Stimulated activated naive CD4-positive, alpha-beta T cell (primary cell): ENCODE measurements at regions not wholly inside any gene's neighbourhood (a gene's known extent, or its start where the extent isn't known, plus 50 kb on each side); places are given as distances from the start of the nearest gene placed in this dataset.
"Not testable (repeated sequence)": the region's sequence is repeated elsewhere in the genome, so short reads cannot be mapped to it uniquely, and the experiment has no call there.

Source experiments
- DNase-seq, 6 experiments: peaks; one replicate each; lab custom pipeline; 2025; lab: John Stamatoyannopoulos, UW

DNA sequence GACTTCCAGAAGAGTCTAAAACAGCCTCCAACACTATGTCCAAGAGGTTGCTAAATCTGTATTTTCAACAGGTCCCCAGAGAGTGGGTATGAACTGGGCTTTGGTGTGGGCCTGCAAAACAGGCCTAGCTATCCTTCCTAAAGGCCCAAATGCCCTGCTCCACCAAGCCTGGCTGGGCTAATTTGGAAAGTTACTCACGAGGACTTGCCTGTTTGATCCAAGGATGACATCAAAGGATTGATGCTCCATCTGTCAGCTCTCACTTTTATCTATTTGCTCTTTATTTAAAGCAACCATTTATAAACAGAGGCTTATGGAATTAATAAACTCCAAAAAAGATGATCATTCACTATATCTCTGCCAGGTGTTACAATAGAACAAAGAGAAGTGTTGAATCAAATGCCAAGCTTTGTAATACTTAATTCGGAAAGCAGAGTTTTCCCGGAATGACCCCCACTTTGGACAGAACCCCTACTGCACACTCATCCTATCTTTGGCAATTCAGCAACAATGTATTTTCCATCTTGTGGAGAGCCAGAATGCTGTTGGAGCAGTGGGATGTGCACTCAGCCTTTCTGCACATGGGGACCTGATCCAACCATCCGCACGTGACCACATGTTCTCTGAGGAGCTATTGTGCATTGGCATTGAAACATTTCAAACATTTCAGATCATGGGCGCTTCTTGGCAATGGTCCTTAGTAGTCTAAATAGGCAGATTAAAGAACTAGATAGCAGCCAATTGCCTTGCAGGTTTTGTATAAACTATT, 163.3 kb upstream of the THBS1 start:
- DNase-seq, result no peak

DNA sequence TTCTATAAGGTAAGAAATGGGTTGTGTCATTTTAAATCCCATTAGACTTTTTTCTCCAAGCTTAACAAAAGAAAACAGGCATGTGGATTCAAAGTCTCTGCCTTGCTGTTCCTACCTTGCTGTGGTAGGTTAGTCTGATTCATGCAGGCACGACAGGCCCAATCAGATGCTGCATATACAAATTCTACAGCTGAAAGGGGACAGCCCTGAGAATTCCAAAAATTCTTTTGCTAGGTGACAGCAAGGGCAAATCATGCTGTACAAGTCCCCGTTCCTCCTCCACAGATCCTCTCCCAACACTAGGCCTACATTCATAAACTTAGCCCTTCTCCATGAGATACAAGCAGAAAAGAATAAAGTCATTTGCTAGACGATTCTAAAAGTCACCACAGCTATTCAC, 161.2 kb upstream of the THBS1 start:
- no peak for DNase-seq

DNA sequence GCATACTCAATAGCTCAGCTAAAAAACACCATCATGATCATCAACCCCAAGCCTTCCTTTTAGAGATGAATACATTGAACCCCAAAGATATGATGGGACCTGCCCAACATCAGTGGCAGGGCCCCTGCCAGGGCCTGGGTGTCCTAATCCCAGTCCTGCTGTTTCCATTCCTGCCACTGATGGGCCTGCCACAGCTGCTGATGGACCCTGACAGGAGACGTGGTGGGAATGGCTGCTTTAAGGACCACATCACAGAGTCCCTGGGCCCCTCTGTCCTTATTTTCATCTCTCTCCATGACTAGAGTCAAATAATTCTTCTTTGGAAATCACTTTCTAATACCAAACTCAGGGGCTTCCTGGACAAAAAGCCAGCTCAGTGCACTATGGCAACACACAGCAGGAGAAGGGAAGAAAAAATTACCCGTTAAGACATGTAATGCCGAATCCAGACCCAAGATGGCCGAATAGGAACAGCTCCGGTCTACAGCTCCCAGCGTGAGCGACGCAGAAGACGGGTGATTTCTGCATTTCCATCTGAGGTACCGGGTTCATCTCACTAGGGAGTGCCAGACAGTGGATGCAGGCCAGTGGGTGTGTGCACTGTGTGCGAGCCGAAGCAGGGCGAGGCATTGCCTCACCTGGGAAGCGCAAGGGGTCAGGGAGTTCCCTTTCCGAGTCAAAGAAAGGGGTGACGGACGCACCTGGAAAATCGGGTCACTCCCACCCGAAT, 160.6 kb upstream of the THBS1 start:
- DNase-seq, result not testable (repeated sequence)

DNA sequence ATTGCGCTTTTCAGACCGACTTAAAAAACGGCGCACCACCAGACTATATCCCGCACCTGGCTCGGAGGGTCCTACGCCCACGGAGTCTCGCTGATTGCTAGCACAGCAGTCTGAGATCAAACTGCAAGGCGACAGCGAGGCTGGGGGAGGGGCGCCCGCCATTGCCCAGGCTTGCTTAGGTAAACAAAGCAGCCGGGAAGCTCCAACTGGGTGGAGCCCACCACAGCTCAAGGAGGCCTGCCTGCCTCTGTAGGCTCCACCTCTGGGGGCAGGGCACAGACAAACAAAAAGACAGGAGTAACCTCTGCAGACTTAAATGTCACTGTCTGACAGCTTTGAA, 160.1 kb upstream of the THBS1 start:
- not testable (repeated sequence) for DNase-seq

DNA sequence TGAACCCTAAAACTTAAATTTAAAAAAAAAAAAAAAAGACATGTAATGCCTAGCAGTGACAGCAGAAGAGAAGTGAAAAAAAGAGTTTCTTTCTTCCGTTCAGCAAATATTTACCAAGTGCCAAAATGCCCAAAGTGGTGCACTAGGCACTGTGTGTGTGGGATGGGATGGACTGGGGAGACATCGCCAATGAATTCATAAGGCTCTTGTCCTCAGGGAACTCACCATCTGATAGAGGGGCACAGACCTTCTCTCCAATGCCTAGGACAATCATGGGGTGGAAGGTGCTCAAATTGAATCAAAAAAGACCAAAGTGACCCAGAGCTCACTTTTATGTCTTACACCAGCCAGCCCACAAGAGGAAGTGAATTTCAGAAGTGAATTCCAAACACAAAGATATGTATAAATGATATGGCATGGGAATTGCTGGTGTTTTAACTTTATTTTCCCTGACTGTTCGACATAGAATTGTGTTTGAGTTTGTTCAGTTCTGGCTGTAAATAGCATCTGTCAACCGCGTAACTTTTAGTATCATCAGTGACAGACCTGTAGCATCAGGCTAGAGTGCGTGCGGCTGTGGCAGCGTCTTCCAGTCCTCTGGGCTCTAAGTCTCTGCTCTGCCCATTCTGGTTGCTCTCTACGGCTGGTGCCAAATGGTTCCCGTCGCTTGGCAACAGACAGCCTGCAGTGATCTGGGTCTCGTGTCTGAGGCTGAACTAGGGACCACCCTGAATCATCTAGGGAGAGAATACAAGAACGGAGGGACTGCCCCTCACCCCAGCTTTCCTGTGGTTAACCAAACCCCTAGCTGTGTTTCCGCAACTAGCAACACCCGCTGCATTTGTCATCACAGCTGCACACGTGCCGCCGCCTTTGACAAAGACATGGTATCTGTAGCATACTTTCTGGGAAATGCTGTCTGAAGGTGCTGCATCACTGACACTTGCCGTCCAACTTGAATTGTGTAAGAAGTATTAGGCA, 154.0 kb upstream of the THBS1 start:
- peak; percentile 10 to 69 (median 44) for DNase-seq

DNA sequence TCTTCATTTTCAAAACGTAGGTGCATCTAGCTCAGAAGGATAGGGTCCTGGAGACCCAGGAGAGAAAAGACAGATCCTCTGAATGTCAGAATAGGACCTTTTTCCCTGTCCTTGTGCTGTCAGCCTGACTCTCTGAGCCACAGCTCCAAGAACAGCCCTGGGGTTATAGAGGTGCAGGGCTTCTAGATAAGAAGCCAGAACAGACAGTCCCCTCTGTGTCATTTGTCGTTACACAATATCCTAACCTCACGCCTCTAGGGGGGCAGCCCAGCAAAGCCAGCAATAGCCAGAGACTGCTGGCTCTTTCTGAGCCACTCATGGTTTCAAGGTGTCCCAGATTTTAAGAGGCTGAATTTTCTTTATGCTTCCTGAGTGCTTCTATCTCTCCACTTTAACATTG, 153.2 kb upstream of the THBS1 start:
- DNase-seq, result no peak

DNA sequence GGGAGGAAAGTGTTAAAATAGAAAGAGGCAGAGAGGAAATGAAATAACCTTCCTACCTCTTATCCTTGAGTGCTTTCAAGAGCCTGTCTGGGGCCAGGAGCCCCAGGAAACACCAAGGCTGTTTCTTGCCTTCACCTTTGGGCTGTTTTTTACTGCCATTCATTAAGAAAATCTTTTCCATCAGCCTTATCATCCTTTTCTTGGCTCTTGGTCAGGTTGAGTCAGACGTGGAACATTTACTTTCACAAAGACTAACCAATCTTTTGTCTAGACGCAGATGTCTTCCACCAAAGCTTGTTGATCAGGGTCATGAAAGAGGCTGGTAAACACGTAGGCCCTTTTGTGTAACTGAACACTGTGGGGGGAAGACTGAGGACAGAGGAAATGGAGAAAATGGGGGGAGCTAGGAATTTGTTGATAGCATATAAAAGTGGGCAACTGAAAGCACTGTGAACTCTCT, 151.0 kb upstream of the THBS1 start:
- DNase-seq, result no peak

DNA sequence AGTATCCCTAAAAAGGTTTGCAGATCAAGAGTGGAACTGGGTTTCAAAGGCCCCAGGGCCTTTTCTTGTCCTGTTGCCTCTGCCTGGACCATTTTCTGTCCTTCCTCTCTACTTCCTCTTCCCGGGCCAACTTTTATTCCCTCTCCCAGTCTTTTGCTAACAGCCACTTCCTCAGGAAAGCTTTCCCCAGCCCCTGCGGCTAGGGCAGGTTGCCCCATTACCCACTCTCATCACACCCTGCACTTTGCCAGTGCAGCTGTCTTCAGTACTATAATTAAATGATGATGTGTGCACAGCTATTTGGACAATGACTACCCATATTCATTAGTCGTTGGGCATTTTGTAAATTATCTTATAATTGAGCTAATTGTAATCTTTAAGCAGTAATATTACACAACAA, 150.5 kb upstream of the THBS1 start:
- no peak for DNase-seq

DNA sequence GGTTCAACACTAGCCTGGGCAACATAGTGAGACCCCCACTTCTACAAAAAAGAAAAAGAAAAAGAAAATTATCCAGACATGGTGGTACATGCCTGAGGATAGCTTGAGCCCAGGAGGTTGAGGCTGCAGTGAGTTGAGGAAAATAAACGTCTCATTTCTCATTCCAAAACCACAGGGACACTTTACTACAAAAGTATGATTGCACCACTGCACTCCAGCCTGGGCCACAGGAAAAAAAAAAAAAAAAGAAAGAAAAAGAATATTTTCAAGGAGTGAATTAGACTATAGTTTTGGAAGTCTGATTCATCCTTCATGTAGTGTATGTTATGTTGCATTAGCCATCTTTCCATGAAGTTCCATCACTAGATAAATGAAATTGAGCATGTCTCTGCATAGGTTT, 149.5 kb upstream of the THBS1 start:
- DNase-seq, result no peak

DNA sequence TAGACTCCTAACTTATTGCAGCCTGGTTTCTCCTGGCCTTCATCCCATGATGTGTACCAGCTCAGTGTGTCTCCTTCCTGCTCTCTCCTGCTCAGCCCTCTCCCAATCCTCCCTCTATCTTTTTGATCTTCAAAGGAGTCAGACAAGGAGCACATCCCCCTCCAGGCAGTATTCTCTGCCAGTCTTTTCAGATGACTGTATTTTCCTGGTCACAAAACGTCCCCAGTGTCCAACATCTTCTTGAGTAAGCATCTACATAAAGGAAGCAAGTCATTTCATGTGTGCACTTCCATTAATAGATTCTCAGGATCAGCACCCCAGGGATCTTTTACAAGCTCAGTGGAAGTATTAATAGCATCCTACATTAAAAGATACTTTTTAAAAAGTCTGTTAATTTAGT, 148.9 kb upstream of the THBS1 start:
- DNase-seq, result no peak

DNA sequence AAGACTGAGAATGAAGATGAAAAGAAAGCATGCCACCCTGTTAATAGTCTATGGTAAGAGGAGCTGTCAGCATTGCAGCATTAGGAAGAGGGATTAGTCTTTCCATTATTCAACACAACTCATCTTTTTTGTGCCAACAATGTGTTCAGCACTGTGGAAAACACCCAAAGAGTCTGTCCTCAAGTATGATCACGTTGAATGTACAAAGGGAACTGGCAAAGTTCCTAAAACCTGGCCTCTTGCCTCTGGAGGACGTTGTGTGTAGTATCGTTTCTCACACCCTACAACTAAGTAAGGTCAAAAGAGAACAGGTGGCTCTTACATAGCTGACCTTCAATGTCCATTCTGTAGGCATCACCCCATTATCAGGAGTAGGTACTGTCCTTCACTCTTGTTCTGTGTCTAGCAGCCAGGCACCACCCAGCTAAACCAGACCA, 147.9 kb upstream of the THBS1 start:
- DNase-seq, result no peak

DNA sequence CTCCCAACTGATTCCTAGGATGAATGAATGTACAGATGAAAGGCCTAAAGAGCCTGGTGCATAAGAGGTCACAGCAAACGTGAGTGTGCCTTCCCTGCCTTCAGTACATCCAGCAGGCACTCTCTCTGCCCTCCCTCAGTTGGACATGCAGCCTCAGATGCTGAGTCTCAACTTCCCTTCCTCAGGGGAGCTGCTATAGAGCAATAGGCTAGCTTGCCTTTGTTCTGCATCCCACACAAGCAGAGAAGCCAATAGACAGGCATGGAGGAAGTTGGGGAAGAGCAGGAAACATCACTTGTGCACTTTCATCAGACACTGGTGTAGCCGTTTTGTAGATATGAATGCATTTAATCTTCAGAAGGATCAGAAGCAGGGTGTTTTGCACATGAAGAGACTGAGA, 147.5 kb upstream of the THBS1 start:
- DNase-seq, result no peak

DNA sequence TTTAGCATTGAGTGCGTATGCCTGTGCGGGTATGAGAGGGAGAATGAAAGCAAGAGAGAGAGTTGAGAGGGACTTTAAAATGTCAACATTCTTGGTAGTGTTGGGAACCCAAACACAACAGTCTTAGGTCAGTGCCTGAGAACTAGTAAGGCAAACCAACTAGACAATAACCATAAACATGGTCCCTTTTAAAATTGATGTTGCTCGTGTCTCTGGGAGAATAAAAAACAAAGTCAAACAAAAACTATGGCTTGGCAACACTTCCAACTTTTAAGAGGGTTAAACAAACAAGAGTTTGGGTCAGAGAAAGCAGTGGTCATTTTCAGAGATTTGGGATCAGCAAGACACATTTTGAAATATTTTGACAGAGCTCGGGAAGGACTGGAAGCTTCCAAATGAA, 146.7 kb upstream of the THBS1 start:
- no peak for DNase-seq

DNA sequence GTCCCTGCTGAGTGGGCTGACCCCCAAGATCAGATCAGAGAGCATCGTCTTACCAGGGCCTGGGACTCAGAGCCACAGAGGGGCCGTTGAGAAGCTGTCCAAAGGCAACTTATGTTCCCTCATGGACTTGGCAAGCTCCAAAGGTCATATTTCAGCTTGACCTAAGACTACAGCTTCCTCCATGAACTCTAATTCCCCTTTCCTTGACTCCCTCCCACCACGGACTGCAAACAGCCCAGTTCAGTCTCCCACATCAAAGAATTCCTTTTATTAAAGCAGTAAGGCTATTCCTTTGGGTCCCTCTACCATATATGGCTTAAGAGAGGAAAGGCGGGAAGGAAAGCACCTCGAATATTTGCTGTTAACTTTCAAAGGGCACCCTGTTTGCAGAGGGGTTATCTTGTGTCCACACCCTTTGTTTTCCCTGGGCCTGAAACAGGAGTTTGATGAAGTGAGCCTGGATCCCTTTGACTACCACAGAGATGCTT, 146.1 kb upstream of the THBS1 start:
- DNase-seq, result no peak

DNA sequence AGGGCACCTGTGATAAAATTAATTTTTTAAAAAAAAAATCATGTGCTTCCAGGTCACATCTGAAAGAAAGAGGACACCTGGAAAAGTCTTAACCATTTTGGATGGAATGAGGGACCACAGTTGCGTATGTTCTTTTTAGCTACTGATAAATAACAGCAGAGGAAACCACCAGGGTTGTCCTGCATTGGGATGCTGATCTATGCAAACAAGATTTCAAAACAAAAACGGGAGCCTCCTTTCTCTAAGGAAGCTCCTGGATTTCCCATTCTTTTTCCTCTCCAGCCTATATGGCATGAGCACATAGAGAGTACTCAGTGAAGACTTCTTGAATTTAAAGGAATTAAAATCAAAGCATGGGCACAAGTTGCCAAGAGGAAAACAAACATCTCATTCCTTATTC, 145.6 kb upstream of the THBS1 start:
- no peak for DNase-seq

DNA sequence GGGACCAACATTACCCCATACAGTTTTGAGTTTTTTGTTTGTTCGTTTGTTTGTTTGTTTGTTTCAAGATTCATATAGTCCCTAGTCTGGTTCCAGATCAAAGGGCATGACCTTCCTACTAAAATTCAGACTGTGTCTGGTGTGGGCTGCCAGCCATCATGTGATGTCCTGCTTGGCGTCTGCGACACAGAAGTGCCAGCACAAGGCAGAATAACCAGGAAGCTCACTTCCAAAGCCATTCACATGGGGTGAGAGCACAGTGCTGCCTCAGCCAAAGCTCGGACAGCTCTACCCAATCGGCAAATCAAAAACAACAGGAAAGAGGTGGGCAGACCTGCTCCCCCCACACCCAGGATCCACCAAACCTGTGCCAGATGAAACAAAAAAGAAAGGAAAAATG, 142.6 kb upstream of the THBS1 start:
- DNase-seq, result no peak

DNA sequence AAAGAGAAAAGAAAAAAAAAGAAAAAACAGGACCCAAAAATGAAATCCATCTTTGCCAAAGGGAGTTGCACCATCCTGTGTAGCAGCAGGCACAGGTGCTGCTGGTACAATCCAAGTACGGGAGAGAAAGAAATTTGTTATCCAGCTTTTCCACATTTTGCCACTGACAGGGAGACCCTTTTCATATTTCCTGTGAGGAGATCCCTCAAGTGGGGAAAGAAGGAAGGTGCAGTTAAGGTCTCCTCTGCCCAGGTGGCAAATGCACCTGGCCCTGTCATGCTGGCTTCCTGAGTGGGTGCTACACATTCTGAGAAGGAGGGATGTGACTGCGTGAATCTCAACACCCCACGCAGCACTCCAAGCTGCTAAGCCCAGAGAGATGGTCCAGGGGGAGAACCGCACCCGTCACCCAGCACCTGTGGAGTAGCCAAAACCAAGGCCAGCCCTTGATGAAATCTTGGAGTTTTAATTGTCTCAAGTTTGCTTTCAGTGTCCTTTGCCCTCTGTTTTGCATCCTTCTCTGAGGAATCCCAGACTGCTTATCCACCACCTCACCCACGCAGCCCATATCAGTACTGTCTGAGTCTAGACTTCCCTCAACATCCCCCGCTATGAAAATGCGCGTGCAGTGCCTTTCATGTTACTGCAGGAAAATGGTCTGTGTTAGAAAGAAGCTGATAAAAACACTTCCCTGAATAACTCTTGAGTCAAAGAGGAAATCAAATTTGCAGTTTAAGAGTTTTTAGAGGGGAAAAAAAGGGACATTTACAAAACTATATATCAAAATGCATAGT, 141.9 kb upstream of the THBS1 start:
- DNase-seq, result no peak

DNA sequence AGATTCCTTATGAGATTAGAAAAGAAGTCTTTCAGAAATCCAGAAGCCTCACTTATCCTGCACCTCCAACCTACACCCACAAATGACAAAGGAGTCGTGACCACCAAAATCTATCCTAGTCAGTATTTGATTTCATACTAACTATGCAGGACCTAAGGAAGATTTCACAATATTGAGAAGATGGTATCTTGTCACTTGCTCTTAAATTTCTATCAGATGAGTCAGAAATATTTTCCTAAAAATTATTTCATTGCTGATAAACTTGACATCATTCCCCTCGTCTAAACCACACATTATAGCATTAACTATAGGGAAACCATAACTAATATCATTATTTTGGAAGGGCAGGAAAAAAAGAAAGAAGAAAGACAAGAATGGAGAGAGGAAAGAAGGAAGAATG, 138.0 kb upstream of the THBS1 start:
- no peak for DNase-seq

DNA sequence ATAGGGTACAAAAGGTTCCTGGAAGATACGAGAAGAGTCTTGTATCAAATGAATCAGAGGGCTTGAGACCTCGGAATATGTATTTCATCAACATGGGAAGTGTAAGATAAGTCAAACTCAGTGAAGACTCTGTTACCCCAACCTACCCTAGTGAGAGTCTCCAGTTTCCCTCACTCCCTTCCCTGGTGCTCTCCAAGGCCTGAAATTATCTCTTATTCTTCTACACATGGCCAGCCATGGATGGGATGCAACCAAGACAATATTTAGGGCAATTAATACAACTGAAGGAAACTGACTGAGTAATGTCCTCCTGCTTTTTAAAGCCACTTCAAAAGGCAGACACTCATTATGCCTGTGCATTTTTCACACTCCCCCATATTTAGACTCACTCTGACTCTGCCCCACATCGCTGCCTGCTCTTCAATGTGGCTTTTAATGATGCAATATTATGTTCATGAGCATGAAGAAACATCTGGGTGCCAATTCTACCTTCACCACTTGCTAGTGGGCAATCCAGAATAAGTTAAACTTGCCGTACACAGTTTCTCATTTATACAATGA, 137.1 kb upstream of the THBS1 start:
- DNase-seq, result no peak

DNA sequence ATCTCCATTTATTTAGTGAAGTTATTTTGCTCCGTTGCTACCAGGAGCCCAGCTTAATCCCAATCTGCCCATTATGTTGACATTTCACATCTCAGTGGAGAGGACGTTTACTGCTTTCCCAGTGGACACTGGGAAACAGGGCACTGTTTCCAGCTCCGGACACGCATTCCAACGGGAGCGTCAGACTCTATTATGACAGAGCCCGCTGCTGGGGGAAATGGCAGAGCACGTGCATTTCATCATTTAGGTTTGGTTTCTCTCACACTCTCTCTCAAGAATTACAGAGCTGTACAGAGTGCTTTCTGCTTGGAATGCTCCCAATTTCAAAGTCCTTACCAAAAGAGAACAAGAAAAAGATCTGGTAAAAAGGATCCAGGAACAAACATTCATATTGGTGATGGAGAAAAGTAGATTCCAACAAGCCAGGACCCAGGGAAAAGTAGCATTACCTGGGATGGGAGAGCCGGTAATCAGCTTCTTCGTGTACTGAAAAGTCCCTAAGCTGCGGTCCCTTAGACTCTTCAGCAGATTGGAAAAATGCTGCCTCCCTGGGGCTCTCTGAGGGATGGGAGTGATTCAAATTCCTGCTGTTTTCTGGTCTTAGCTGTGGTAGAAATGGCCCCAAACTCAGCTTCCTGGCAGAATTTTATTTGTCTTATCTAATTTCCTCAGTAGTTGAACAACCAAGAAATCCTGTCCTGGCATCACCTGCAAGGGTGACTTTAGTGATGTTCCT, 136.0 kb upstream of the THBS1 start:
- no peak for DNase-seq
